Tibial artery (tissue), 4 donors: ENCODE measurements at regions not wholly inside any gene's neighbourhood (a gene's known extent, or its start where the extent isn't known, plus 50 kb on each side); places are given as distances from the start of the nearest gene placed in this dataset.

ENCODE experiments used
- DNase-seq, 2 donors: peaks; one replicate each; pipeline ENCODE4 v3.0.0-alpha.2; 2019
- H3K27ac ChIP-seq, 2 donors: fragments of 200-600 bp; sonication (generic) in 1 of 2; 1 replicate in 1 of 2; 2 replicates in 1 of 2; pipeline ENCODE4 v1.5.1; 2018 to 2019; ENCODE audit warnings: mild to moderate bottlenecking in 1 of 2
- H3K27me3 ChIP-seq, 2 donors: fragments of 200-600 bp; sonication (generic) in 1 of 2; one replicate each; pipeline versions ENCODE4 v1.5.1 to v1.6.0; 2016 to 2019
- H3K36me3 ChIP-seq, 3 donors: fragments of 200-600 bp; sonication (generic) in 2 of 3; one replicate each; pipeline ENCODE4 v1.5.1; 2016 to 2019; ENCODE audit warnings: mild to moderate bottlenecking in 2 of 3
- H3K4me1 ChIP-seq, 4 donors: fragments of 200-600 bp; sonication (generic) in 2 of 4; 1 replicate in 3 of 4; 2 replicates in 1 of 4; pipeline ENCODE4 v1.5.1; 2016 to 2019
- H3K4me3 ChIP-seq, 2 donors: fragments of 200-600 bp; sonication (generic) in 1 of 2; 1 replicate in 1 of 2; 2 replicates in 1 of 2; pipeline ENCODE4 v1.5.1; 2018 to 2019; ENCODE audit warnings: mild to moderate bottlenecking in 2 of 2
- H3K9me3 ChIP-seq, 3 donors: fragments of 200-600 bp; sonication (generic) in 1 of 3; one replicate each; pipeline ENCODE4 v1.5.1; 2016 to 2019
- intact Hi-C: fragments of 100-400 bp; cut with DNase I; formaldehyde crosslinking; loops from one replicate; pipeline ENCODE4 v1.15.0; 2023; ENCODE audit warnings: low total_unique reads
- TF ChIP-seq, protein P1 (sequence below), 2 experiments: fragments of 200-600 bp in 1 of 2; fragments of 450-650 bp in 1 of 2; IDR thresholded peaks; one replicate each; pipeline ENCODE4 v1.5.1; 2017 to 2019; ENCODE audit warnings: antibody characterized with exemption in 2 of 2, mild to moderate bottlenecking in 1 of 2, moderate library complexity in 1 of 2

DNA sequence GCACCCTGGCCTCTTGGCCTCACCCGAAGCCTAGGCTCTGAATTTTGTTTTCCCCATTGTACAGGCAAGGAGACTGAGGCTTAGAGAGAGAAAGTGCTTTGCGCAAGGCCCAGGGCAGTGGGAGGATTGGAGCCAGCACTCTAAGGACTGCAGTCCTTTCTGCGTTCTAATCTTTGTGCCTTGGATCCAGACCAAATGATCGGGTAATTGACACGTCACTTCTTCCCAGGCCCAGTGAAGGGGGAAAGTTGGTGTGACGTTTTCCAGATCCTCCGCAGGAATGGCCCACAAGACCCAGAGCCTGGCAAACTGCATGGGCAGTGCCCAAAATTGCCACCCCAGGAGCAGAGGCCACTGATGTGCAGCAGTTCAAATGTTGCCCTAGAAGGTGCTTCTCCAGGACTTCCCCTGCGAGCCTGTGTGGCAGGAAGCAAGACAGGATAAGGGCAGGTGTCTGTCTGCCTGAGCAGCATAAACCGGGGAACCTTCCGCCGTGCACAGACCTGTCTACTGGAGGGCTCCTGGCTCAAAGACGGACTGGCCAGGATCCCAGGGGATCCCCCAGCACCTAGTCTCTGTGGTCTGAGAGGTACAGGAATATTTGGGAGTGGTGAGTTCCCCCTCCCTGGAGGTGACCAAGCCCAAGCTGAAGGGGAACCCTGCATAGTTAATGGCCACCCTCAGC, 194.5 kb upstream of the TLE3 start:
- TF ChIP-seq, protein P1, sequence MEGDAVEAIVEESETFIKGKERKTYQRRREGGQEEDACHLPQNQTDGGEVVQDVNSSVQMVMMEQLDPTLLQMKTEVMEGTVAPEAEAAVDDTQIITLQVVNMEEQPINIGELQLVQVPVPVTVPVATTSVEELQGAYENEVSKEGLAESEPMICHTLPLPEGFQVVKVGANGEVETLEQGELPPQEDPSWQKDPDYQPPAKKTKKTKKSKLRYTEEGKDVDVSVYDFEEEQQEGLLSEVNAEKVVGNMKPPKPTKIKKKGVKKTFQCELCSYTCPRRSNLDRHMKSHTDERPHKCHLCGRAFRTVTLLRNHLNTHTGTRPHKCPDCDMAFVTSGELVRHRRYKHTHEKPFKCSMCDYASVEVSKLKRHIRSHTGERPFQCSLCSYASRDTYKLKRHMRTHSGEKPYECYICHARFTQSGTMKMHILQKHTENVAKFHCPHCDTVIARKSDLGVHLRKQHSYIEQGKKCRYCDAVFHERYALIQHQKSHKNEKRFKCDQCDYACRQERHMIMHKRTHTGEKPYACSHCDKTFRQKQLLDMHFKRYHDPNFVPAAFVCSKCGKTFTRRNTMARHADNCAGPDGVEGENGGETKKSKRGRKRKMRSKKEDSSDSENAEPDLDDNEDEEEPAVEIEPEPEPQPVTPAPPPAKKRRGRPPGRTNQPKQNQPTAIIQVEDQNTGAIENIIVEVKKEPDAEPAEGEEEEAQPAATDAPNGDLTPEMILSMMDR (IDR thresholded peaks at IDR 0.05) = no peak
- no peaks in the 10 kb centered on the region for H3K36me3 ChIP-seq
- intact Hi-C loops = no loop called here
- H3K9me3 ChIP-seq = no peaks in the 10 kb centered on the region
- H3K27ac ChIP-seq = no peak overlapping the region
- H3K4me3 ChIP-seq = no peak overlapping the region
- DNase-seq = no peak
- H3K4me1 ChIP-seq = peaks cover 0 to 22% (median 16%) of the 10 kb centered on the region in 4 donors
- no peaks in the 10 kb centered on the region for H3K27me3 ChIP-seq

DNA sequence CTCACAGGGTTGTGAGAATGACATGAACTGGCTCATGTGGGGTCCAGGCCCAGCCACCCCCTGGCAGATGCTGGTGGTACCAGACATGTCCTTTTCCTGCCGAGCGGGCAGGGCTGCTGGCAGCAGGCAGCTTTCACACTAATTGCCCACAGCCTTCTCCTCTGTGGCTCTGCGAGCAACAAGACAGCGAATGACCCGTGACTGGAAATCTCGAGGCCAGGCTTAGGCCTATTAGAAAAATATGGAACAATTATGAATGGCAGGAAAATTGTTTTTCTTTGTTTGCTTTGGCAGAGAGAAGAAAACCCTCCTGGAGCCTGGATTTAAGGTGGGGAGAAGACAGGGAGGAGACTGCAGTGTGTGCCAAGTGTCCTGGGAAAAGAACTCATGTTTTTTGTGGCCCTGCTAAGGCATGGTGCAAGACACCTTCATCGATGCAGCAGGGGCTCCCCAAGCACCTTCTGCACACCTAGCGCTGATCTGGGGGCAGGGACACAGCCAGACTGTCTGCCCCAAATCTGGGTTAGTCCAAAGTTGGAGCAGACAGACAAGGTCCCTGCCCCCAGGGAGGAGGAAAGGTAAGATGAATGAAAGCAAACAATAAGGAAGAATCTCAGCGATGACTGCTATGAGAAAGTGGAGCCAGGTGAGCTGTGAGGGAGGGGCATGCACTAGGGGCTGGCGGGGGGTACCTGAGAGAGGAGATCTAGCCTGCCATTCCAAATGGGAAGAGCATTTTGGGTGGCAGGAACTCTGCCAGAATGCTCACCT, 193.8 kb upstream of the TLE3 start:
- intact Hi-C loops = no loop called here

DNA sequence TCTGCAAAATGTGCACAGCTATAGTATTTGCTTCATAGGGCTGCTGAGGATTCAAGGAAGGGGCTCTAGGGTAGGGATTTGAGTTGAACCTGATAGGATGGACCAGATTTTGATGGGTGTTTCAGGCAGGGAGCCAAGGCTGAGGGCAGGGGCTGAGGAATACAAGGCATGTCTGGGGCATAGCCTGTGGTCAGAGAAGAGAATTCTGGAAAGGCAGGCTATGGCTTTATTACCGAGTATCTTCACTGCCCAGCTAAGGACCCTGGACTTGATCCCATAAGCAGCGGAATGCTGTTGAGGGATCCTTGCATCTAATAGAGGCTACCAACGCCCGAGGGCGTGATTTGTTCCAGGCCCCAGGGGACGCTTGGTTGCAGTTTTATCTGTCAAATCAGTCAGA, 193.0 kb upstream of the TLE3 start:
- no peak for DNase-seq
- H3K4me1 ChIP-seq = peaks cover 0 to 22% (median 16%) of the 10 kb centered on the region in 4 donors
- intact Hi-C loops = no loop called here
- no peaks in the 10 kb centered on the region for H3K9me3 ChIP-seq
- no peak overlapping the region for H3K27ac ChIP-seq
- no peaks in the 10 kb centered on the region for H3K27me3 ChIP-seq
- H3K4me3 ChIP-seq = no peak overlapping the region
- TF ChIP-seq, protein P1 (IDR thresholded peaks at IDR 0.05) = no peak
- H3K36me3 ChIP-seq = no peaks in the 10 kb centered on the region

More for the DNA sequence above, 193.8 kb upstream of the TLE3 start:
- no peaks in the 10 kb centered on the region for H3K27me3 ChIP-seq
- no peak overlapping the region for H3K4me3 ChIP-seq
- no peaks in the 10 kb centered on the region for H3K36me3 ChIP-seq
- TF ChIP-seq, protein P1 (IDR thresholded peaks at IDR 0.05) = no peak
- peaks cover 0 to 22% (median 16%) of the 10 kb centered on the region in 4 donors for H3K4me1 ChIP-seq
- no peaks in the 10 kb centered on the region for H3K9me3 ChIP-seq
- H3K27ac ChIP-seq = no peak overlapping the region
- no peak for DNase-seq

DNA sequence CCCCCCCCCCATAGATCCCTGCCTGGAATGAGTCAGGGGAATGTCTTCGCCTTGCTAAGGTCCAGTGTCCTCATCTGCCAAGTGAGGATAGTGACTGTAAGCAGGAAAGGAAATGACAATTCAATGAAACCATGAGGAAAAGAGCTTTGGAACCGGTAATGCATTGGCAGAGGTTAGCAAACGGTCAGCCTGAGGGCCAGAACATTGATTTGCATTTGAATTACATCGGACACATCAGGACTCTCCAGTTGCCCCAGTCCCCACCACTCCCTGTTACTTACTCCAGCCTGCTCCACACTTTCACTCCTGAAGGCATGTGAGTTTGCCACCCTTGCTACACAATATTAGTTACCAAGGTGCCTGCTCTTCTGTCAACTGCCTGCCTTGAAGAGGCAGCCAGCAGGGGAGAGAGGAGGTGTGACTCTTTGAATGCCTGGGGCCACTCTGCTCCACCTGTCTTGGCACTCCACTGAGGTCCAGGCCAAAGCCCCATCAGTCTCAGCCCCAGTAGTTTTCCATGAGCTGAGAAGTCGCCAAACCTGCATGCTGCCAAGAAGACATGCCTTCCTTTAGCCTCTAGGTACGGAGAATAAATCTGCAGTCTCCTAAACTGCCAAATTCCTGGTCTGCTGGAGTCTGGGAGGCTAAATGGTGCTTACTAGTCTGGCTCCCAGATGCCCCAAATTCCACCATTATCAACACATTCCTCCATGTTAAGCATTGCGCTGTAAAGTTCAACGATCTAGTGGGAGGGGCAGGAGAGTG, 191.7 kb upstream of the TLE3 start:
- no peak for DNase-seq
- H3K27me3 ChIP-seq = no peaks in the 10 kb centered on the region
- TF ChIP-seq, protein P1 (IDR thresholded peaks at IDR 0.05) = no peak
- intact Hi-C loops = no loop called here
- H3K36me3 ChIP-seq = no peaks in the 10 kb centered on the region
- no peak overlapping the region for H3K4me3 ChIP-seq
- H3K4me1 ChIP-seq = peaks cover 0 to 22% (median 16%) of the 10 kb centered on the region in 4 donors
- no peaks in the 10 kb centered on the region for H3K9me3 ChIP-seq
- H3K27ac ChIP-seq = peak overlapping the region; percentile 47 to 57

DNA sequence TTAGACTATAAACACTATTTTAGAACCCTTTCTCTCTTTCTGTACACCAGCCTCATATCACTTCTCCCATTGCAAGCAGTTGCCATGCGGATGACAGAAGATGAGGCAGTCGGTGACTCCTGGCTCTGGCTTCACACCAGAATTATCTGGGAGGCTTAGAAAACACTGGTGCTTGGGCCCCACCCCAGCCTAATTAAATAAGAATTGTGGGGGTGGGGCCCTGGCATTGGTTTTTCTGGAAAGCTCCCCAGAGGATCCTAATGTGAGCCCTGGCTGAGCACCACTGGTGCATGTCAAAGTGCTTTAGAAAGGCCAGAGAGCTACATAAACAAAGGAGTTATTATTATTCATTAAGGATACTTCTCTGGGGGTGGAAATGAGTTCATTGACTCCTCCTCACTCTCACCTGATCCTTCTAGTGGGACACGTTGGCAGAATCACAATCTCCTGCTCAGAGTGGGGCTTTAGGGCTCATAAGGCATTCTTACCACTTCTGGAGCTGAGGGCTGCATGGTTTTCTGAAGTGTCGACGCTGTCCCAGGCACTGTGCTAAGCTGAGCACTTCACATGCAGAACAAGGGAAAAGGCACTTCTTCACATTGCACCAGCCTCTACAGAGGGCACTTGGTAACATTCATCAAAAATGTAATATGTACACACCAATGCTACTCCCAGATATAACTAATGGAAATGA, 188.5 kb upstream of the TLE3 start:
- DNase-seq = no peak

More for the DNA sequence above, 188.5 kb upstream of the TLE3 start:
- TF ChIP-seq, protein P1 (IDR thresholded peaks at IDR 0.05) = no peak
- Histone ChIP-seq H3K4me3 (no peak overlapping the region), H3K27ac (no peak overlapping the region), H3K4me1 (peaks cover 0 to 33% (median 15%) of the 10 kb centered on the region in 4 donors), H3K9me3 (no peaks in the 10 kb centered on the region), H3K36me3 (no peaks in the 10 kb centered on the region), H3K27me3 (no peaks in the 10 kb centered on the region)
- intact Hi-C loops = no loop called here
